ENCODE measurements at regions not wholly inside any gene's neighbourhood (a gene's known extent, or its start where the extent isn't known, plus 50 kb on each side); places are given as distances from the start of the nearest gene placed in this dataset.

DNA sequence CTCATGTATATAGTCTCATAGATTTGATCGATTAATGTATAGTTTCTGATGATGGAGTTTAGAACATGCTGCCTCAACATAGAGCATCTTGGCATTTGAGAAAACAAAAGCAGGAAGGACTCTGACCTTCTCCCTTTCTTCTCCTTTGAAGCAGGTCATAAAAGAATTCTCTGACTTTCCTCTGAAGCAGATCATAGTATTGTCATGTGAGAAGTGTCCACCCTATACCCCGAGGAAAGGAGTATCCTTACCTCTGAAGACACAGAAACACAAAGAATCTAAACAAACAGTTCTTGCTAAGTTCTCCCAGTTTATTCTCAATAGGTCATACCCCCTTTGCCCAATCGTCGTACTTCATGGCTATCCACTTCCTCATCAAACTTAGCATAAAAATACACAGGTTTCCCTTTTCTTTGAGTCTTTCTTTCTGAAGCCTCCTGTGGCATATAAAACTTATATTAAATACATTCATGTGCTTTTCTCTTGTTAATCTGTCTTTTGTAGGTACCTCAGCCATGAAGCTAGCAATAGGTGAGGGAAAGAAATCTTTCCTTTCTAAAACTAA lies 194.9 kb downstream of the REEP3 start:
- Mint-ChIP-seq H3K27ac (no peak overlapping the region), H3K9me3 (no peaks in the 10 kb centered on the region), H3K36me3 (ENCODE audit: low read depth) (no peaks in the 10 kb centered on the region), H3K4me3 (no peak overlapping the region), H3K4me1 (ENCODE audit: low read depth) (peaks cover 48% of the 10 kb centered on the region), H3K27me3 (peaks cover 3% of the 10 kb centered on the region)
- intact Hi-C loops (cut with micrococcal nuclease): no loop called here

DNA sequence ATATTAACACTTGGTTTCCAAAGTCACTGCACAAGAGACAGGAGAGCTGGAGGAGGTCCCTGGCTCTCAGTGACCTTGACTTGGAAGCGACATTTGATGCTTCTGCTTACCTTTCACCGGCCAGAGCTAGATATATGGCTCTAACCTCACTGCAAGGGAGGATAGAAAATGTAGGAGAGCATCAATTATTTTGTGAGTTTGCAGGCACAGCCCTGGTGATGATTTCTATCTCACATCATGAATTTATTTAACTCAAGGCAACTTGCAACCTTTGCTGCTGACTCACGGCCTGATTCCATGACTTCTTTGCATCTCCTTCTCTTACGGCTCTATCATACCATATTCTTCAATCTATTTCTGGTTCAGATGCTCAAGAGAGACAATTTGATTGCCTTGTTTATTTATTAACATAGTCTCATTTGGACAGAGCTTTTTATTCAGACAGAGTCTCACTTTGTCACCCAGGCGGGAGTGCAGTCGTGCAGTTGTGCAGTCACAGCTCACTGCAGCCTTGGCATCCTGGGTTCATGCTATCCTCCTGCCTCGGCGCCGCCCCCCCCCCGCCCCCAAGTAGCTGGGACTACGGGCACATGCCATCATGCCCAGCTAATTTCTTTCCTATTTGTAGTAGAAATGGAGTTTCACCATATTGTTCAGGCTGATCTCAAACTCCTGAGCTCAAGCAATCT lies 196.0 kb downstream of the REEP3 start:
- Mint-ChIP-seq H3K36me3 (ENCODE audit: low read depth) (no peaks in the 10 kb centered on the region), H3K4me1 (ENCODE audit: low read depth) (peaks cover 40% of the 10 kb centered on the region), H3K27me3 (peaks cover 4% of the 10 kb centered on the region), H3K9me3 (no peaks in the 10 kb centered on the region), H3K27ac (no peak overlapping the region), H3K4me3 (no peak overlapping the region)
- intact Hi-C loops (cut with micrococcal nuclease): no loop called here

DNA sequence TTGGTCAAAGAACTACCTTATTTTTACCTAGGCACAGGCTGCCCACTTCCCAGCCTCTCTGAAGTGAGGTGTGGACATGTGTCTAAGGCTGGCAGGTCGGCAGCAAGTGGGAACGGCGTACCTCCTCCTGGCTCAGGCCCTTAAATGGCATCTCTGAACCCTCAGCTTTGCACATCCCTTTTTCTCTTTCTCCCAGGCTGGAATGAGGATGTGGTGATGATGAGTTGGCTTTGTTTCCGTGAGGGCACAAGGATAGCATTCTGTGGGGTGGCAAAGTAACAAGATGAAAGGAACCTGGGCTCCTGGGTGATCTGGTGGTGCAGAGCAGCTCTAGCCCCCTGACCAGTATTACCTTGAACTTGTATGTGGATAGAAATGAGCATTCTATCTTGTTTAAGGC lies 196.8 kb downstream of the REEP3 start:
- H3K4me1 Mint-ChIP-seq (ENCODE audit: low read depth): peaks cover 31% of the 10 kb centered on the region
- H3K36me3 Mint-ChIP-seq (ENCODE audit: low read depth): no peaks in the 10 kb centered on the region
- H3K9me3 Mint-ChIP-seq: no peaks in the 10 kb centered on the region
- peaks cover 6% of the 10 kb centered on the region for H3K27me3 Mint-ChIP-seq
- no peak overlapping the region for H3K4me3 Mint-ChIP-seq
- intact Hi-C loops (cut with micrococcal nuclease): loop anchor here (2.0 kb wide), 1 partner anchor 87 kb away; no protein-coding TSS in a partner anchor
- no peak overlapping the region for H3K27ac Mint-ChIP-seq

DNA sequence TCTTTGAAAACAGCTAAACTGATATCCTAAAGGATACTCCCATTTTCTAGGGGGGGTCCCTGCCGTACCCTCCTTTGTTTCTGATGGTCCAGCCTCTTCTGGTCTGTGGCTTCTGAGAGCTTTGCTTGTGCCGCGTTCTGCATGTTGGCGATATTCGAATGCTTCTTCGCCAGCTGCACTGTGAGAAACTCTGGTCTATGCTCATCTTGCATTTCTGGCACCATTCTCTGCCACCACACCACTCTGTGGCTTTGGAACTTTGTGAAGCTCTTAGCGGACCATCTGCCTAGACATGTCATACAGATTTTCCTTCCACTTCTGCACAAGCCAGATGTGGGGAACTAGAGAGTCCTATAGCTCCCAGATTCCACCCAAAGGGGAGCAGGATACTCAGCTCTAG lies 197.2 kb downstream of the REEP3 start:
- Mint-ChIP-seq H3K4me3 (no peak overlapping the region), H3K4me1 (ENCODE audit: low read depth) (peaks cover 27% of the 10 kb centered on the region), H3K9me3 (no peaks in the 10 kb centered on the region), H3K27me3 (peaks cover 7% of the 10 kb centered on the region), H3K27ac (no peak overlapping the region), H3K36me3 (ENCODE audit: low read depth) (no peaks in the 10 kb centered on the region)
- intact Hi-C loops (cut with micrococcal nuclease): loop anchor here (2.0 kb wide), 1 partner anchor 88 kb away; no protein-coding TSS in a partner anchor

DNA sequence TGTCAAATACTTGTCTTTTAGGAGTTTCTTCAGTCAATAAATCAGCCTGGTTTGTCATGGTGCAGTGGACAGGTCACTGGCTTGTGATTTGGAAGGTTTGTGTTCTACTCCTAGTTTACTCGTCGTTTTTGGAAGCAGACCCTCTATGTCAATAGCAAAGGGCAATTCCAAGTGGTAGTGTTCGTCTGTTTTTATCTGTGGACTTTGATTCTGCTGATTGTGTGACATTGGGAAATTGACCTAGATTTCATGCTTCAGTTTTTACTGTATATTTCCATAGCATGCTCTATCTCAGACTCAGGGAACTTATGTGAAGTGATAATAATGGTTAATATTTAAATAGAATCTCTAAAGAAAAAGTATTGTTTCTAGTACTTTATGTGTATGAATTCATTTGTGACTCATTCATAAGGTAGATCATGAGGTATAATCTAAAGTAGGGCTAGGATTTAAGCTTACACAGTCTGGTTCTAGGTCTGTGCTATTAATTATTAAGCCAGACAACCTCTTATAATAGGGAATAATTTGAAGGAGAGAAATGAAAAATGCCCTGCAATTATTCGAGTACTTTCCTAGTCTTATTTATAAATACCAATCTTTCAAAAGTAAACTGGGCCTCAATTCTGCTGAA lies 198.1 kb downstream of the REEP3 start:
- Mint-ChIP-seq H3K4me1 (ENCODE audit: low read depth) (peaks cover 21% of the 10 kb centered on the region), H3K4me3 (no peak overlapping the region), H3K9me3 (no peaks in the 10 kb centered on the region), H3K36me3 (ENCODE audit: low read depth) (no peaks in the 10 kb centered on the region), H3K27ac (no peak overlapping the region), H3K27me3 (peaks cover 9% of the 10 kb centered on the region)
- intact Hi-C loops (cut with micrococcal nuclease): loop anchor here (2.0 kb wide), 1 partner anchor 89 kb away; no protein-coding TSS in a partner anchor

DNA sequence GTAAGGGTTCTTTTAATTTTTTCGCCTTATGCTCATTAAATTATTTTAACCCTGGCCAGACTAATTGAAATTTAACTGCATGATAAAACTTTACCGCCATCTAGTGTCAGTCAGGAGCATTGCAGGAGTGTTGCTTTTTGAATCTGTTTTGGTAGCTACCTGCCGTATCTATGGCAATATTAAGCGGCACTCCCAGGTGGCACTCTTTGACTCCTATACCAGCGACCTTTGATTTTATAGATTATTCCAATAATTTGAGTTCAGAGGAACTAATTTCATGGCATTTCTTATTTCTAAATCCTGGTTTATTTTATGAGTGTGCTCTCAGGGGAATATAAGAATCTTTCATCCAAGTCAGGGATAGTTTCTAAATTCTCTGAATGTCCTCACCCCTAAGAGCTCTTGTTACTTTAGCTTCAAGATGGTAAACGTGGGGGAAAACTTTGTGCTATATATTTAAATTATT lies 198.9 kb downstream of the REEP3 start:
- Mint-ChIP-seq H3K9me3 (no peaks in the 10 kb centered on the region), H3K36me3 (ENCODE audit: low read depth) (no peaks in the 10 kb centered on the region), H3K27me3 (peaks cover 9% of the 10 kb centered on the region), H3K4me1 (ENCODE audit: low read depth) (peaks cover 21% of the 10 kb centered on the region), H3K27ac (no peak overlapping the region), H3K4me3 (no peak overlapping the region)
- intact Hi-C loops (cut with micrococcal nuclease): loop anchor here (1.0 to 5.0 kb wide), 2 partner anchors 503 to 553 kb away; no protein-coding TSS in a partner anchor

DNA sequence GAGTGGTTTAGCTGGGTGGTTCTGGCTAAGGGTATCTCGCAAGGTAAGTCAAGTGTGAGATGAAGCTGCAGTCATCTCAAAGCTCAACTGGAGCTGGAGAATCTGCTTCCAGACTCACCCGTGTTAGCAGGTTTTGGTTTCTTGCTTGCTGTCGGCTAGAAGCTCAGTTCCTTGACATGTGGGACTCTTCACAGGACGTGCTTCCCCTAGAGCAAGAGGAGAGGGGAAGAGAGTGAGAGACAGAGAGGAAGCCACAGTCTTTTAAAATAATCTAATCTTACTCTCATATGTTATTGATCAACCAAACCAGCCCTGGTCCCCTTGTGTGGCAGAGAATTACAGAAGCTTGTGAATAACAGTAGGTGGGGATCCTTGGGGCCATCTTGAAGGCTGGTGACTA lies 199.5 kb downstream of the REEP3 start:
- H3K9me3 Mint-ChIP-seq: no peaks in the 10 kb centered on the region
- intact Hi-C loops (cut with micrococcal nuclease): loop anchor here (1.0 to 5.0 kb wide), 2 partner anchors 503 to 553 kb away; no protein-coding TSS in a partner anchor
- H3K4me1 Mint-ChIP-seq (ENCODE audit: low read depth): peaks cover 21% of the 10 kb centered on the region
- no peak overlapping the region for H3K27ac Mint-ChIP-seq
- peaks cover 11% of the 10 kb centered on the region for H3K27me3 Mint-ChIP-seq
- H3K36me3 Mint-ChIP-seq (ENCODE audit: low read depth): no peaks in the 10 kb centered on the region
- no peak overlapping the region for H3K4me3 Mint-ChIP-seq

DNA sequence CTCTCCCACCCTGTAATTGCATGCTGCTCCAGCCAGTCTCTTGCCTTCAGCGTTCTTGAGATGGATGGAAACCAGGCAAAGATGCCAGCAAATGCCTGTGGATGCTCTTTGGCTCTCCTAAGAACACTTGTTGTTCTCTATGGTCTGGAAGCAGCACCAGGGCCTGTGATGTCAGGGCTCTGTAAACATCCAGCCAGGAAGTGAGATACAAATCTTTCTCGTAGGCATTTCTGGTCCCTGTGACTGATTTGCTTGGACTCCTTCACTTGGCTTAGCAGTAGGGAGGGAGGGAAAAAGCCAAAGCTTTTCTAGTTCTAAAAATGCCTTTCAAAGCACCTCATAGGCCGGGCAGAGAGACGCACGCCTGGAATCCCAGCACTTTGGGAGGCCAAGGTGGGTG lies 201.3 kb downstream of the REEP3 start:
- H3K9me3 Mint-ChIP-seq: no peaks in the 10 kb centered on the region
- no peak overlapping the region for H3K27ac Mint-ChIP-seq
- no peak overlapping the region for H3K4me3 Mint-ChIP-seq
- intact Hi-C loops (cut with micrococcal nuclease): loop anchor here (5.0 kb wide), 1 partner anchor 505 kb away; no protein-coding TSS in a partner anchor
- H3K27me3 Mint-ChIP-seq: peaks cover 26% of the 10 kb centered on the region
- peaks cover 11% of the 10 kb centered on the region for H3K4me1 Mint-ChIP-seq (ENCODE audit: low read depth)
- H3K36me3 Mint-ChIP-seq (ENCODE audit: low read depth): no peaks in the 10 kb centered on the region

DNA sequence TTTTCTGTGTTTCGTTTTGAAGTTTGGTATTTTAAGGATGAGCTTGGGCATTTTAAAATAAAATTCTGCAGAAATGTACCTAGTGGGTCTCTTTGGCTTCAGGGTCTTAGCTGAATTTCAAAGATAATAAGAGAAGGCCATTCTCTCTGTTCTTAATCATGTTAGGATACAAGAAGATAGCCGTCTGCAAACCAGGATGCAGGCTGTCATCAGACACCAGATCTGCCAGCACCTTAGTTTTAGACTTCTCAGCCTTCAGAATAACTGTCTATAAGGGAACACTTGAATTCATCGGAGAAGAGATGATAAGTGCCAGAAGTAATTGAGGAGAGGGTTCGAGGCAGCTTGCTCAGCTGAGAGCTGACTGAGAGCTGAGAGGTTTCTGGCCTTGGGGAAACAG lies 202.1 kb downstream of the REEP3 start:
- intact Hi-C loops (cut with micrococcal nuclease): loop anchor here (5.0 kb wide), 1 partner anchor 506 kb away; no protein-coding TSS in a partner anchor
- Mint-ChIP-seq H3K4me1 (ENCODE audit: low read depth) (peaks cover 3% of the 10 kb centered on the region), H3K27me3 (peaks cover 32% of the 10 kb centered on the region), H3K4me3 (no peak overlapping the region), H3K36me3 (ENCODE audit: low read depth) (no peaks in the 10 kb centered on the region), H3K9me3 (no peaks in the 10 kb centered on the region), H3K27ac (no peak overlapping the region)

DNA sequence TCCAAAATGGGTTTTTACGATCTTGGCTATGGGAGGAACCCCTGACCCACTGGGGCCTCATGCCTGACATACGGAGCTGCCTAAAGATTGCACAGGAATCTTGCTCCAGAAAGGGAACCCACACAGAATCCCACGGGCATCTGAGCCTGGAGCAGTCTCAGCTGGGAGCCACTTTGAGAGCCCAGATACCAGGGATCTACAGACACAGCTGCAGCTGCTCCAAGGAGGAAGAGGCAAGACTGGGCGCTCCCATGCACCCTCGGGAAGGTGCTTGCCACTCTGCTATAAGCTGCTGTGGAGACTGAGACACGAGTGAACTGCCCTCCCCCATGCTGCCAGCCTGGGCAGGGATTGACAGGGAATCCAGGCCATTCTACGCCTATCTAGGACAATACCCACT lies 202.5 kb downstream of the REEP3 start:
- no peaks in the 10 kb centered on the region for H3K9me3 Mint-ChIP-seq
- H3K36me3 Mint-ChIP-seq (ENCODE audit: low read depth): no peaks in the 10 kb centered on the region
- H3K4me1 Mint-ChIP-seq (ENCODE audit: low read depth): no peaks in the 10 kb centered on the region
- no peak overlapping the region for H3K27ac Mint-ChIP-seq
- no peak overlapping the region for H3K4me3 Mint-ChIP-seq
- peaks cover 32% of the 10 kb centered on the region for H3K27me3 Mint-ChIP-seq
- intact Hi-C loops (cut with micrococcal nuclease): loop anchor here (5.0 kb wide), 1 partner anchor 506 kb away; no protein-coding TSS in a partner anchor

DNA sequence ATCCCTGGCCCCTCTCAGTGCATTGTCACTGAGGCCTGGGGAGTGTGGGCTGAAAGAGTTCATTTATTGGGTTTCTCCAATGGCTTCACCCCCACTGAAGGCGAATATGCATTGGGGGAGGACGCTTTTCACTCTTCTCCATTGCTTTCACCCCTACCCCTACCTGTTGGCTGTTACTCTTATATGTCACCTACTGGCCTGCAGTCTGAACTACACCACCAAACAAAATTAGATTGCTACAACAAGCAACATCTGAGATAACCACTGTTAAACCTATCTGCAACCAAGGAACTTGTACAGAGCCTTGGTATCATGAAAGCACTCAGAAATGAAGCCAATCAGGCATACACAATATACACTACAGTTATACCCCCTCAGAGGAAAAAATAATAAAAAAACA lies 203.7 kb downstream of the REEP3 start:
- no peaks in the 10 kb centered on the region for H3K36me3 Mint-ChIP-seq (ENCODE audit: low read depth)
- no peaks in the 10 kb centered on the region for H3K4me1 Mint-ChIP-seq (ENCODE audit: low read depth)
- H3K27me3 Mint-ChIP-seq: peaks cover 32% of the 10 kb centered on the region
- H3K4me3 Mint-ChIP-seq: no peak overlapping the region
- no peaks in the 10 kb centered on the region for H3K9me3 Mint-ChIP-seq
- intact Hi-C loops (cut with micrococcal nuclease): loop anchor here (5.0 kb wide), 1 partner anchor 508 kb away; no protein-coding TSS in a partner anchor
- H3K27ac Mint-ChIP-seq: no peak overlapping the region

DNA sequence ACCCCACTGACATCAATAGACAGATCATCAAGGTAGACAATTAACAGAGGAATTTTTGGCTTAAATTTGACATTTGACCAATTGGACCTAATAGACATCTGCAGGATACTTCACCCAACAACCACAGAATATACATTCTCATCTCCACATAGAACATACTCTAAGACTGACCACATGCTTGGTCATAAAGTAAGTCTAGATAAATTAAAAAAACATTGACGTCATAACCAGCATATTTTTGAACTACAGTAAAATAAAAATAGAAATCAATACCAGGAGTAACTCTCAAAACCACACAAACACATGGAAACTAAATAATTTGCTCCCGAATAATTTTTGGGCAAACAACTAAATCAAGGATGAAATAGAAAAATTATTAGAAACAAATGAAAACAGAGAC lies 205.7 kb downstream of the REEP3 start:
- no peaks in the 10 kb centered on the region for H3K4me1 Mint-ChIP-seq (ENCODE audit: low read depth)
- H3K9me3 Mint-ChIP-seq: no peaks in the 10 kb centered on the region
- no peaks in the 10 kb centered on the region for H3K36me3 Mint-ChIP-seq (ENCODE audit: low read depth)
- H3K27ac Mint-ChIP-seq: no peak overlapping the region
- H3K27me3 Mint-ChIP-seq: peaks cover 31% of the 10 kb centered on the region
- intact Hi-C loops (cut with micrococcal nuclease): no loop called here
- no peak overlapping the region for H3K4me3 Mint-ChIP-seq

DNA sequence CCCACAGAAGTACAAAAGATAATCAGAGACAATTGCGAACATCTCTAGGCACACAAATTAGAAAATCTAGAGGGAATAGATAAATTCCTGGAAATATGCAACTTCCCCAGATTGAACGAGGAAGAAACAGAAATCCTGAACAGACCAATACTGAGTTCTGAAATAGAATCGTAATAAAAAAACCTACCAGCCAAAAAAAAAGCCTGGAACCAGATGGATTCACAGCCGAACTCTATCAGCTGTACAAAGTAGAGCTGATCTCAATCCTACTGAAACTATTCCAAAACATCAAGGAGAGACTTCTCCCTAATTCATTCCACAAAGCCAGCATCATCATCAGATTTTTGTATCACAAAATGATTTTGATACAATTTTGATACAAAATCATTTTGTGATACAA lies 206.4 kb downstream of the REEP3 start:
- H3K27ac Mint-ChIP-seq: no peak overlapping the region

DNA sequence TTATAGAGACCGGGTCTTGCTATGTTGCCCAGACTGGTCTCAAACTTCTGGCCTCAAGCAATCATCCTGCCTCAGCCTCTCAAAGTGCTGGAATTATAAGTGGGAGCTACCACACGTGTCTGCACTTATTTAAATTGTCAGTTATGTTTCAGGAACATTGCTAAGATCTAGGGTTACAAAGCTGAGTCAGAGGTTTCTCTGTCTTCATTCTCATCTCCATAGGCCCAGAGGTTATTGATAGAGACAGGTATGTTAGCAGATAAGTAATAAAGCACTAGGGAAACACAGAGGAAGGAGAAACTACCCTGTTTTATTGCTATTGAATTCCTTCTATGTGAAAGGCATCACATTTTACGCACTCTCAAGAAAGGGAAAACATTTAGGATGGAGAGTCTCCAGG lies 214.1 kb downstream of the REEP3 start:
- H3K4me1 Mint-ChIP-seq (ENCODE audit: low read depth): peaks cover 5% of the 10 kb centered on the region
- H3K27ac Mint-ChIP-seq: no peak overlapping the region
- H3K9me3 Mint-ChIP-seq: peaks cover under 1% of the 10 kb centered on the region
- H3K36me3 Mint-ChIP-seq (ENCODE audit: low read depth): no peaks in the 10 kb centered on the region
- no peaks in the 10 kb centered on the region for H3K27me3 Mint-ChIP-seq
- intact Hi-C loops (cut with micrococcal nuclease): no loop called here
- H3K4me3 Mint-ChIP-seq: no peak overlapping the region

More for the DNA sequence above, 206.4 kb downstream of the REEP3 start:
- Mint-ChIP-seq H3K4me3 (no peak overlapping the region), H3K4me1 (ENCODE audit: low read depth) (no peaks in the 10 kb centered on the region), H3K9me3 (no peaks in the 10 kb centered on the region), H3K36me3 (ENCODE audit: low read depth) (no peaks in the 10 kb centered on the region), H3K27me3 (peaks cover 26% of the 10 kb centered on the region)
- intact Hi-C loops (cut with micrococcal nuclease): no loop called here
